Cardiac fibroblast (primary cell): ENCODE measurements at regions not wholly inside any gene's neighbourhood (a gene's known extent, or its start where the extent isn't known, plus 50 kb on each side); places are given as distances from the start of the nearest gene placed in this dataset.
A peak's percentile ranks its signal among the peaks of the same experiment; 100 is the strongest.

Experiments
- DNase-seq, 2 donors: peaks; one replicate each; pipeline versions ENCODE4 v3.0.0 to v3.0.0-alpha.2; 2010; ENCODE audit warnings: low read depth in 2 of 2
- H3K4me3 ChIP-seq, 2 donors: replicated peaks in 1 of 2; 1 replicate in 1 of 2; 2 replicates in 1 of 2; pipeline ENCODE4 v1.5.1; 2011; ENCODE audit warnings: low read depth in 2 of 2, low read length in 2 of 2, mild to moderate bottlenecking in 2 of 2, moderate library complexity in 1 of 2
- CTCF ChIP-seq: IDR thresholded peaks from one replicate; pipeline ENCODE4 v1.5.1; 2011; ENCODE audit warnings: low read depth, mild to moderate bottlenecking, low read length, inconsistent platforms

GRCh38 chr1:157364612-157365011 is 187.7 kb downstream of the FCRL5 start:
- H3K4me3 ChIP-seq, result no peak overlapping the region
- TF ChIP-seq CTCF, result no peak
- no peak for DNase-seq

GRCh38 chr1:157363660-157364140 is 188.6 kb downstream of the FCRL5 start:
- TF ChIP-seq CTCF, result peak; percentile 79
- no peak overlapping the region for H3K4me3 ChIP-seq
- DNase-seq, result peak; percentile 48 to 59

GRCh38 chr1:157360023-157360390 is 192.3 kb downstream of the FCRL5 start:
- no peak for TF ChIP-seq CTCF
- no peak for DNase-seq
- no peak overlapping the region for H3K4me3 ChIP-seq

- DNase-seq, result no peak
- H3K4me3 ChIP-seq, result no peak overlapping the region
- no peak for TF ChIP-seq CTCF
Measured at GRCh38 chr1:157359314-157360022, 192.8 kb downstream of the FCRL5 start.

GRCh38 chr1:157357111-157357510 is 195.2 kb downstream of the FCRL5 start:
- no peak for DNase-seq
- H3K4me3 ChIP-seq, result no peak overlapping the region
- TF ChIP-seq CTCF, result no peak

- no peak overlapping the region for H3K4me3 ChIP-seq
- DNase-seq, result no peak
- TF ChIP-seq CTCF, result no peak
Measured at GRCh38 chr1:157356601-157357000, 195.7 kb downstream of the FCRL5 start.

GRCh38 chr1:157353546-157353945 is 198.8 kb downstream of the FCRL5 start:
- no peak overlapping the region for H3K4me3 ChIP-seq
- no peak for TF ChIP-seq CTCF
- no peak for DNase-seq
